DMS 273 (cell line): ENCODE measurements at regions not wholly inside any gene's neighbourhood (a gene's known extent, or its start where the extent isn't known, plus 50 kb on each side); places are given as distances from the start of the nearest gene placed in this dataset.
"Not testable (repeated sequence)": the region's sequence is repeated elsewhere in the genome, so short reads cannot be mapped to it uniquely, and the experiment has no call there.

Experiments
- DNase-seq: peaks from one replicate; lab custom pipeline; 2025; ENCODE audit not compliant: unreplicated experiment; lab: John Stamatoyannopoulos, UW

GRCh38 chr18:29753379-29753778 is 1289.2 kb downstream of the DSC3 start:
- DNase-seq = no peak

GRCh38 chr18:29749704-29750103 is 1292.8 kb downstream of the DSC3 start:
- DNase-seq = no peak

GRCh38 chr18:29741461-29741860 is 1301.1 kb downstream of the DSC3 start:
- DNase-seq = no peak

GRCh38 chr18:29737620-29738019 is 1304.9 kb downstream of the DSC3 start:
- no peak for DNase-seq

GRCh38 chr18:29737190-29737589 is 1305.4 kb downstream of the DSC3 start:
- no peak for DNase-seq

- no peak for DNase-seq
Measured at GRCh38 chr18:29730073-29730472, 1312.5 kb downstream of the DSC3 start.

- no peak for DNase-seq
Measured at GRCh38 chr18:29726646-29727045, 1315.9 kb downstream of the DSC3 start.

GRCh38 chr18:29723486-29723885 is 1319.1 kb downstream of the DSC3 start:
- DNase-seq = not testable (repeated sequence)

GRCh38 chr18:29715960-29716359 is 1326.6 kb downstream of the DSC3 start:
- DNase-seq = not testable (repeated sequence)

GRCh38 chr18:29712785-29713184 is 1329.8 kb downstream of the DSC3 start:
- no peak for DNase-seq

GRCh38 chr18:29711932-29712331 is 1330.6 kb downstream of the DSC3 start:
- peak; percentile 2 for DNase-seq

- DNase-seq = no peak
Measured at GRCh38 chr18:29693334-29693733, 1349.2 kb downstream of the DSC3 start.

- DNase-seq = no peak
Measured at GRCh38 chr18:29681578-29681977, 1361.0 kb downstream of the DSC3 start.

GRCh38 chr18:29664278-29665036 is 1378.1 kb downstream of the DSC3 start:
- DNase-seq = no peak

- DNase-seq = no peak
Measured at GRCh38 chr18:29661924-29662323, 1380.6 kb downstream of the DSC3 start.

GRCh38 chr18:29660777-29661176 is 1381.8 kb downstream of the DSC3 start:
- DNase-seq = no peak

- DNase-seq = no peak
Measured at GRCh38 chr18:29653671-29654215, 1388.8 kb downstream of the DSC3 start.

GRCh38 chr18:29652797-29653196 is 1389.7 kb downstream of the DSC3 start:
- no peak for DNase-seq

- DNase-seq = no peak
Measured at GRCh38 chr18:29651122-29651680, 1391.3 kb downstream of the DSC3 start.

- DNase-seq = no peak
Measured at GRCh38 chr18:29648891-29649290, 1393.7 kb downstream of the DSC3 start.

- DNase-seq = no peak
Measured at GRCh38 chr18:29647700-29648099, 1394.8 kb downstream of the DSC3 start.

GRCh38 chr18:29644276-29644675 is 1398.3 kb downstream of the DSC3 start:
- no peak for DNase-seq
